ENCODE measurements at regions not wholly inside any gene's neighbourhood (a gene's known extent, or its start where the extent isn't known, plus 50 kb on each side); places are given as distances from the start of the nearest gene placed in this dataset.

DNA sequence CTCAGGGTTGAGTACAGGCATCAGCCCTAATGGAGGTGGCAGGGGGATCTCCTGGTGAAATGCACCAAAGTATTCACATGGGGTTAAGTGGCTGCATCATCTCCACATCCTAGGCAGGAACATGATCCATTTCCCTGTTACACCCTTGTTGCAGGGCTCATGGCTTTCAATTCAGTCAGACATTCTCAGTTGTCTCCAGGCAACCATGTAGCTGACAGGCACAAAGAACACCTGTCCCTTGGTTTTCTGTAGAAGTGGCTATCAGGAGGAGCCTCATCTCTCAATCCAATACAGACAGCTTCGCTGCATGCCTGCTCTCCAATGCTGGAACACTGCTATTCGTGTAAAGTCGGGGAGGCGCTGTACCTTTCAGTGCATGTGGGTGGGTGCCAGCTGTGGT lies 299.0 kb upstream of the FOXG1 start:
- H4K20me1 ChIP-seq (ENCODE audit: insufficient read depth, low read length) = no peaks in the 10 kb centered on the region
- no peak overlapping the region for H3K27ac ChIP-seq (ENCODE audit: low read length)
- no peak overlapping the region for H3K4me3 ChIP-seq (ENCODE audit: low read depth in 1 of 2, low read length in 2 of 2)
- no peak for DNase-seq
- TF ChIP-seq EZH2 (IDR thresholded peaks at IDR 0.05; ENCODE audit: borderline replicate concordance, low read depth, low read length, severe bottlenecking) (no peak), CTCF (IDR thresholded peaks at IDR 0.05; ENCODE audit: borderline replicate concordance, extremely low read depth, low read length, poor library complexity, severe bottlenecking) (no peak)
- H2AFZ ChIP-seq (ENCODE audit: low read depth, low read length) = no peak overlapping the region
- H3K4me2 ChIP-seq (ENCODE audit: insufficient read depth, low read length) = no peak overlapping the region
- no peak overlapping the region for H3K9ac ChIP-seq (ENCODE audit: low read depth, low read length)
- no peaks in the 10 kb centered on the region for H3K27me3 ChIP-seq (ENCODE audit: insufficient read depth, low read length, poor library complexity)
- ATAC-seq (ENCODE audit: insufficient read depth, low read depth) = no peak
- no peaks in the 10 kb centered on the region for H3K36me3 ChIP-seq (ENCODE audit: insufficient read depth, low read length)
- no peaks in the 10 kb centered on the region for H3K4me1 ChIP-seq (ENCODE audit: insufficient read depth, low read length)
- peaks cover 6% of the 10 kb centered on the region for H3K9me3 ChIP-seq (ENCODE audit: insufficient read depth, low read length, severe bottlenecking)
- no peaks in the 10 kb centered on the region for H3K79me2 ChIP-seq (ENCODE audit: insufficient read depth, low read length)

- Histone ChIP-seq H2AFZ (ENCODE audit: low read depth, low read length) (no peak overlapping the region), H3K9me3 (ENCODE audit: insufficient read depth, low read length, severe bottlenecking) (peaks cover 6% of the 10 kb centered on the region), H3K27ac (ENCODE audit: low read length) (no peak overlapping the region), H3K27me3 (ENCODE audit: insufficient read depth, low read length, poor library complexity) (no peaks in the 10 kb centered on the region), H4K20me1 (ENCODE audit: insufficient read depth, low read length) (no peaks in the 10 kb centered on the region), H3K79me2 (ENCODE audit: insufficient read depth, low read length) (no peaks in the 10 kb centered on the region), H3K4me3 (ENCODE audit: low read depth in 1 of 2, low read length in 2 of 2) (no peak overlapping the region), H3K36me3 (ENCODE audit: insufficient read depth, low read length) (no peaks in the 10 kb centered on the region), H3K4me2 (ENCODE audit: insufficient read depth, low read length) (no peak overlapping the region), H3K4me1 (ENCODE audit: insufficient read depth, low read length) (no peaks in the 10 kb centered on the region), H3K9ac (ENCODE audit: low read depth, low read length) (no peak overlapping the region)
- DNase-seq = no peak
- no peak for ATAC-seq (ENCODE audit: insufficient read depth, low read depth)
- TF ChIP-seq EZH2 (IDR thresholded peaks at IDR 0.05; ENCODE audit: borderline replicate concordance, low read depth, low read length, severe bottlenecking) (no peak), CTCF (IDR thresholded peaks at IDR 0.05; ENCODE audit: borderline replicate concordance, extremely low read depth, low read length, poor library complexity, severe bottlenecking) (no peak)
Observed at GRCh38 chr14:28468191-28469151, 298.1 kb upstream of the FOXG1 start.

DNA sequence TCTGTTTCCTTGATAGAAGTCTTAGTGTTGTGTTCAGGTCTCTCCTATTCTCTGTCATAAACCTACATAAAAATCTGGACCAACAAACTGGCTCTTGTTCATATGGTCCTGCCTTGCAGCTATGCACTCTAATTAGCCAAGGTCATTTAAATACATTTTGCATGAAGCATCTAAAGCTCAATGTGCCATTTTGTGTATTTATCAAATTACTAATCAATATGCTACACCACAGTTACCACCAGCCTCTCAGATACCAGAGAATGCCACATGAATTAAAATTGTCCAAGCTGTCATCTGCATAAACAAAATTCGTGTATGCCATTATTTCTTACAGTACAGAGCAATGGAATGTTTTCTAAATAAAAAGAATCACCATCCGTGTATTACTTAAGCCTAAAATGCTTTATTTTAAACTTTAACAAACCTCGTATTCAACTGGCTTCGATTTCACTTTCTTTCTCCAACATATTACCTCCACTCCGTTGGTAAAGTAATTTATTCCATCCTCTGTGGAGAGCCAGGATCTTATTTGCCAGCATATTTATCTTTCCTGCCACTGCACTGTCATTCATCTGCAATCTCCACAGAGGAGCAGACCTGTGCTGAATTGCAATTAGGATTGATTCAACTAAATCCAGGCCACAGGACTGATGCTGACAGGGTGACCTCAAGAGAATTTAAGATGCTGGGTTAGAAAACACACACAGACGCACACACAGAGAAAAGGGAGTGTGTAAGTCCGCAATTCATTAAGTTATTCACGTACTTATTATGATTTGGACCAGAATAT lies 284.1 kb upstream of the FOXG1 start:
- Histone ChIP-seq H4K20me1 (ENCODE audit: insufficient read depth, low read length) (no peaks in the 10 kb centered on the region), H3K79me2 (ENCODE audit: insufficient read depth, low read length) (no peaks in the 10 kb centered on the region), H3K4me2 (ENCODE audit: insufficient read depth, low read length) (no peak overlapping the region), H3K9ac (ENCODE audit: low read depth, low read length) (no peak overlapping the region), H3K4me3 (ENCODE audit: low read depth in 1 of 2, low read length in 2 of 2) (no peak overlapping the region), H3K36me3 (ENCODE audit: insufficient read depth, low read length) (no peaks in the 10 kb centered on the region), H3K4me1 (ENCODE audit: insufficient read depth, low read length) (no peaks in the 10 kb centered on the region), H3K27me3 (ENCODE audit: insufficient read depth, low read length, poor library complexity) (no peaks in the 10 kb centered on the region), H2AFZ (ENCODE audit: low read depth, low read length) (no peak overlapping the region), H3K27ac (ENCODE audit: low read length) (no peak overlapping the region), H3K9me3 (ENCODE audit: insufficient read depth, low read length, severe bottlenecking) (no peaks in the 10 kb centered on the region)
- DNase-seq (no peak), ATAC-seq (ENCODE audit: insufficient read depth, low read depth) (no peak)
- TF ChIP-seq EZH2 (IDR thresholded peaks at IDR 0.05; ENCODE audit: borderline replicate concordance, low read depth, low read length, severe bottlenecking) (no peak), CTCF (IDR thresholded peaks at IDR 0.05; ENCODE audit: borderline replicate concordance, extremely low read depth, low read length, poor library complexity, severe bottlenecking) (no peak)
